CD14-positive monocyte (primary cell): ENCODE measurements at regions not wholly inside any gene's neighbourhood (a gene's known extent, or its start where the extent isn't known, plus 50 kb on each side); places are given as distances from the start of the nearest gene placed in this dataset.

Source experiments
- DNase-seq, 3 donors: peaks; one replicate each; pipeline ENCODE4 v3.0.0-alpha.2; 2011 to 2022
- H2AFZ ChIP-seq: 2 replicates; pipeline ENCODE4 v1.6.0; 2012; ENCODE audit warnings: mild to moderate bottlenecking, low read depth, low read length, inconsistent platforms; ENCODE audit not compliant: insufficient read depth, poor library complexity, severe bottlenecking
- H3K27ac ChIP-seq, 2 donors: 1 replicate in 1 of 2; 2 replicates in 1 of 2; pipeline ENCODE4 v1.5.1; 2012 to 2013; ENCODE audit warnings: low read length in 2 of 2, control low read depth in 1 of 2, inconsistent platforms in 1 of 2, low read depth in 1 of 2, mild to moderate bottlenecking in 1 of 2
- H3K27me3 ChIP-seq, 2 donors: one replicate each; pipeline versions ENCODE4 v1.6.0 to v1.6.1; 2011 to 2013; ENCODE audit warnings: low read length in 2 of 2; ENCODE audit not compliant: control insufficient read depth in 2 of 2, insufficient read depth in 2 of 2
- H3K36me3 ChIP-seq, 2 donors: replicated peaks in 1 of 2; 1 replicate in 1 of 2; 2 replicates in 1 of 2; pipeline versions ENCODE4 v1.5.1 to v1.6.1; 2012 to 2013; ENCODE audit warnings: low read length in 2 of 2, control low read depth in 1 of 2, inconsistent platforms in 1 of 2, mild to moderate bottlenecking in 1 of 2; ENCODE audit not compliant: insufficient read depth in 2 of 2, control insufficient read depth in 1 of 2
- H3K4me1 ChIP-seq, 2 donors: 1 replicate in 1 of 2; 2 replicates in 1 of 2; pipeline versions ENCODE4 v1.5.1 to v1.6.1; 2012 to 2013; ENCODE audit warnings: low read length in 2 of 2, control low read depth in 1 of 2, inconsistent platforms in 1 of 2, mild to moderate bottlenecking in 1 of 2, moderate library complexity in 1 of 2; ENCODE audit not compliant: insufficient read depth in 2 of 2, control insufficient read depth in 1 of 2
- H3K4me2 ChIP-seq: replicated peaks from 2 replicates; pipeline ENCODE3; 2012; ENCODE audit warnings: low read length, moderate library complexity, mild to moderate bottlenecking; ENCODE audit not compliant: poor library complexity, severe bottlenecking; ENCODE audit errors: extremely low read depth
- H3K4me3 ChIP-seq, 3 experiments: fragments of 200-600 bp in 1 of 3; sonication (generic) in 1 of 3; replicated peaks in 1 of 3; 1 replicate in 2 of 3; 2 replicates in 1 of 3; pipeline ENCODE4 v1.5.1; 2011 to 2013; ENCODE audit warnings: low read length in 3 of 3, mild to moderate bottlenecking in 3 of 3, control low read depth in 2 of 3, low read depth in 2 of 3, inconsistent platforms in 1 of 3, moderate library complexity in 1 of 3
- H3K79me2 ChIP-seq: 2 replicates; pipeline ENCODE4 v1.6.0; 2012; ENCODE audit warnings: mild to moderate bottlenecking, control low read depth, inconsistent platforms, low read length, moderate library complexity; ENCODE audit not compliant: insufficient read depth
- H3K9ac ChIP-seq: 2 replicates; pipeline ENCODE4 v1.6.0; 2017; ENCODE audit warnings: low read length, mild to moderate bottlenecking; ENCODE audit not compliant: insufficient read depth, poor library complexity, severe bottlenecking
- H3K9me3 ChIP-seq, 2 donors: replicated peaks in 1 of 2; 1 replicate in 1 of 2; 2 replicates in 1 of 2; pipeline versions ENCODE4 v1.5.1 to v1.6.1; 2012 to 2013; ENCODE audit warnings: low read length in 2 of 2, control low read depth in 1 of 2; ENCODE audit not compliant: control insufficient read depth in 1 of 2, insufficient read depth in 1 of 2
- H4K20me1 ChIP-seq: 2 replicates; pipeline ENCODE4 v1.6.0; 2012; ENCODE audit warnings: mild to moderate bottlenecking, low read length, control low read depth, moderate library complexity; ENCODE audit not compliant: insufficient read depth
- H3K27ac Mint-ChIP-seq, 7 donors: one replicate each; pipeline ENCODE4 v1.8.0; 2020; ENCODE audit warnings: mild to moderate bottlenecking in 7 of 7, mixed read lengths in 7 of 7, moderate library complexity in 6 of 7, inconsistent platforms in 2 of 7
- H3K27me3 Mint-ChIP-seq, 3 donors: one replicate each; pipeline ENCODE4 v1.8.0; 2021 to 2022; ENCODE audit warnings: low read depth in 3 of 3, mild to moderate bottlenecking in 3 of 3, mixed read lengths in 3 of 3, moderate library complexity in 3 of 3, inconsistent platforms in 1 of 3
- H3K36me3 Mint-ChIP-seq, 2 donors: one replicate each; pipeline ENCODE4 v1.8.0; 2020; ENCODE audit warnings: mixed read lengths in 2 of 2, inconsistent platforms in 1 of 2, mild to moderate bottlenecking in 1 of 2
- H3K4me1 Mint-ChIP-seq: one replicate; pipeline ENCODE4 v1.8.0; 2020; ENCODE audit warnings: mild to moderate bottlenecking, mixed read lengths
- H3K4me3 Mint-ChIP-seq, 2 donors: one replicate each; pipeline ENCODE4 v1.8.0; 2020; ENCODE audit warnings: mild to moderate bottlenecking in 2 of 2, mixed read lengths in 2 of 2, moderate library complexity in 1 of 2
- H3K9me3 Mint-ChIP-seq, 7 donors: one replicate each; pipeline ENCODE4 v1.8.0; 2020 to 2022; ENCODE audit warnings: mixed read lengths in 7 of 7, mild to moderate bottlenecking in 6 of 7, moderate library complexity in 6 of 7, inconsistent platforms in 2 of 7
- WGBS: methylation state at CpG from one replicate; pipeline ENCODE4 v1.1.5; 2013; ENCODE audit warnings: missing lambda C conversion rate; ENCODE audit not compliant: insufficient coverage; 5-methylcytosine and 5-hydroxymethylcytosine counted together
- intact Hi-C, 2 donors: fragments of 100-400 bp; cut with micrococcal nuclease; formaldehyde crosslinking; loops; one replicate each; pipeline versions ENCODE4 v1.15.0 to v1.15.1; 2023
- TF ChIP-seq, protein P1 (sequence below): fragments of 200-600 bp; IDR thresholded peaks from one replicate; pipeline ENCODE4 v1.8.0; 2022; ENCODE audit warnings: antibody characterized with exemption, mild to moderate bottlenecking

DNA sequence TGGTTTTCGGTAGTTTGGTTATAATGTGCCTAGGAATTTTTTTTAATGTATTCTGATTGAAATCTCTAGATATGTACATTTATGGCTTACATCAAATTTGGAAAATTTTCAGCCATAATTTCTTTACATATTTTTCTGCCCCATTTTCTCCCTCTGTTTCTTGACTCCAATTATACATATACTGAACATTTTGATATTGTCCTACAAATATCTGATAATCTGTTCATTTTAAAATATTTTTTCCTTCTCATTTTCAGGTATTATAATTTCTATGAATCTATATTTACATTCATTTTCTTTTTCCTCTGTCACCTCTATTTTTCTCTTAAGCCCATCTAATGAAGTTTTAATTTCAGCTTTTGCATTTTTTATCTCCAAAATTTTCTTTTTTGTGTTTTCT lies 82.7 kb upstream of the TMLHE start:
- no peaks in the 10 kb centered on the region for H3K27me3 Mint-ChIP-seq
- no peaks in the 10 kb centered on the region for H3K79me2 ChIP-seq
- no peak overlapping the region for H2AFZ ChIP-seq
- H4K20me1 ChIP-seq, result no peaks in the 10 kb centered on the region
- no peaks in the 10 kb centered on the region for H3K27me3 ChIP-seq
- H3K27ac ChIP-seq, result no peak overlapping the region
- no peak overlapping the region for H3K4me2 ChIP-seq
- no peak overlapping the region for H3K27ac Mint-ChIP-seq
- no CpG with 5 or more reads among the region's 1 CpG for WGBS
- no peaks in the 10 kb centered on the region for H3K36me3 ChIP-seq
- TF ChIP-seq, protein P1, sequence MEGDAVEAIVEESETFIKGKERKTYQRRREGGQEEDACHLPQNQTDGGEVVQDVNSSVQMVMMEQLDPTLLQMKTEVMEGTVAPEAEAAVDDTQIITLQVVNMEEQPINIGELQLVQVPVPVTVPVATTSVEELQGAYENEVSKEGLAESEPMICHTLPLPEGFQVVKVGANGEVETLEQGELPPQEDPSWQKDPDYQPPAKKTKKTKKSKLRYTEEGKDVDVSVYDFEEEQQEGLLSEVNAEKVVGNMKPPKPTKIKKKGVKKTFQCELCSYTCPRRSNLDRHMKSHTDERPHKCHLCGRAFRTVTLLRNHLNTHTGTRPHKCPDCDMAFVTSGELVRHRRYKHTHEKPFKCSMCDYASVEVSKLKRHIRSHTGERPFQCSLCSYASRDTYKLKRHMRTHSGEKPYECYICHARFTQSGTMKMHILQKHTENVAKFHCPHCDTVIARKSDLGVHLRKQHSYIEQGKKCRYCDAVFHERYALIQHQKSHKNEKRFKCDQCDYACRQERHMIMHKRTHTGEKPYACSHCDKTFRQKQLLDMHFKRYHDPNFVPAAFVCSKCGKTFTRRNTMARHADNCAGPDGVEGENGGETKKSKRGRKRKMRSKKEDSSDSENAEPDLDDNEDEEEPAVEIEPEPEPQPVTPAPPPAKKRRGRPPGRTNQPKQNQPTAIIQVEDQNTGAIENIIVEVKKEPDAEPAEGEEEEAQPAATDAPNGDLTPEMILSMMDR, result no peak
- no peak overlapping the region for H3K4me3 Mint-ChIP-seq
- H3K9me3 ChIP-seq, result no peaks in the 10 kb centered on the region
- peaks cover 0 to 3% of the 10 kb centered on the region in 2 donors for H3K36me3 Mint-ChIP-seq
- H3K9ac ChIP-seq, result no peak overlapping the region
- DNase-seq, result no peak
- H3K4me1 ChIP-seq, result no peaks in the 10 kb centered on the region
- intact Hi-C loops, result no loop called here
- H3K4me3 ChIP-seq, result no peak overlapping the region
- peaks cover 0 to 20% (median 3%) of the 10 kb centered on the region in 7 donors for H3K9me3 Mint-ChIP-seq
- no peaks in the 10 kb centered on the region for H3K4me1 Mint-ChIP-seq

DNA sequence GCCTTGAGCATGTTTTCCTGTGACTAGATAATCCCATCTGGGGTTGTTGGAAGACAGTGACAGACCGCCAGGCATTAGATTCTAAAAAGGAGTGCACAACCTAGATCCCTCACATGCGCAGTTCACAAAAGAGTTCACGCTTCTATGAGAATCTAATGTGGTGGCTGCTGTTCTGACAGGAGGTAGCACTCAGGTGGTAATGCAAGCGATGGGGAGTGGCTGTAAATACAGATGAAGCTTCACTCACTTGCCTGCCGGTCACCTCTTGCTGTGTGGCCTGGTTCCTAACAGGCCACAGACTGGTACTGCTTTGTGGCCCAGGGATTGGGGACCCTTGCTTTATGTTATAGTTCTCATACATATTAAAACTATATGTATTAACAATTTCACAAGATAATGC lies 81.9 kb upstream of the TMLHE start:
- Histone ChIP-seq H3K4me2 (no peak overlapping the region), H3K27me3 (no peaks in the 10 kb centered on the region), H3K36me3 (no peaks in the 10 kb centered on the region), H3K79me2 (no peaks in the 10 kb centered on the region), H3K4me3 (no peak overlapping the region), H2AFZ (no peak overlapping the region), H3K9me3 (no peaks in the 10 kb centered on the region), H4K20me1 (no peaks in the 10 kb centered on the region), H3K9ac (no peak overlapping the region), H3K4me1 (no peaks in the 10 kb centered on the region), H3K27ac (no peak overlapping the region)
- Mint-ChIP-seq H3K27ac (no peak overlapping the region), H3K27me3 (no peaks in the 10 kb centered on the region), H3K36me3 (peaks cover 0 to 3% of the 10 kb centered on the region in 2 donors), H3K4me3 (no peak overlapping the region), H3K4me1 (no peaks in the 10 kb centered on the region), H3K9me3 (peaks cover 0 to 24% (median 3%) of the 10 kb centered on the region in 7 donors)
- no CpG with 5 or more reads among the region's 5 CpGs for WGBS
- intact Hi-C loops, result no loop called here
- no peak for DNase-seq
- TF ChIP-seq, protein P1, result no peak
